WERI-Rb-1 (cell line): ENCODE measurements at regions not wholly inside any gene's neighbourhood (a gene's known extent, or its start where the extent isn't known, plus 50 kb on each side); places are given as distances from the start of the nearest gene placed in this dataset.

Experiments
- DNase-seq: peaks from one replicate; pipeline ENCODE4 v3.0.0-alpha.2; 2020
- H3K27ac ChIP-seq: fragments of 250-450 bp; sonication (Bioruptor Pico); 2 replicates; pipeline ENCODE4 v1.5.1; 2020; ENCODE audit warnings: mild to moderate bottlenecking, moderate library complexity
- H3K27me3 ChIP-seq: fragments of 250-450 bp; sonication (Bioruptor Pico); 2 replicates; pipeline ENCODE4 v1.5.1; 2021; ENCODE audit warnings: mild to moderate bottlenecking, low read depth, moderate library complexity; ENCODE audit not compliant: insufficient read depth, severe bottlenecking
- H3K36me3 ChIP-seq: fragments of 250-450 bp; sonication (Bioruptor Pico); 2 replicates; pipeline ENCODE4 v1.5.1; 2020; ENCODE audit warnings: mild to moderate bottlenecking, moderate library complexity
- H3K4me3 ChIP-seq: 2 replicates; pipeline ENCODE4 v1.5.1; 2011; ENCODE audit warnings: low read depth, mild to moderate bottlenecking, control low read depth, low read length
- H3K9me3 ChIP-seq: fragments of 250-450 bp; sonication (Bioruptor Pico); 2 replicates; pipeline ENCODE4 v1.5.1; 2021; ENCODE audit warnings: mild to moderate bottlenecking, moderate library complexity; ENCODE audit not compliant: severe bottlenecking
- CTCF ChIP-seq: IDR thresholded peaks from 2 replicates; pipeline ENCODE4 v1.5.1; 2011; ENCODE audit warnings: low read depth, mild to moderate bottlenecking, control low read depth, inconsistent platforms, low read length

- no peak for TF ChIP-seq CTCF
- Histone ChIP-seq H3K36me3 (no peaks in the 10 kb centered on the region), H3K27ac (no peak overlapping the region), H3K4me3 (no peak overlapping the region), H3K9me3 (no peaks in the 10 kb centered on the region), H3K27me3 (no peaks in the 10 kb centered on the region)
- DNase-seq = no peak
These were observed 162.5 kb downstream of the C3orf38 start for GRCh38 chr3:88312256-88312655.

- H3K9me3 ChIP-seq = no peaks in the 10 kb centered on the region
These were observed 168.3 kb downstream of the C3orf38 start for GRCh38 chr3:88318067-88318466.

GRCh38 chr3:88321363-88322050, 171.7 kb downstream of the C3orf38 start:
- H3K27ac ChIP-seq = no peak overlapping the region
- no peaks in the 10 kb centered on the region for H3K27me3 ChIP-seq
- H3K4me3 ChIP-seq = no peak overlapping the region
- no peak for TF ChIP-seq CTCF
- H3K9me3 ChIP-seq = no peaks in the 10 kb centered on the region
- no peak for DNase-seq
- no peaks in the 10 kb centered on the region for H3K36me3 ChIP-seq

More at GRCh38 chr3:88318067-88318466, 168.3 kb downstream of the C3orf38 start:
- Histone ChIP-seq H3K36me3 (no peaks in the 10 kb centered on the region), H3K4me3 (no peak overlapping the region), H3K27me3 (no peaks in the 10 kb centered on the region), H3K27ac (no peak overlapping the region)
- TF ChIP-seq CTCF = no peak
- DNase-seq = no peak

- H3K4me3 ChIP-seq = no peak overlapping the region
- no peak for TF ChIP-seq CTCF
- no peak for DNase-seq
- no peaks in the 10 kb centered on the region for H3K36me3 ChIP-seq
- no peak overlapping the region for H3K27ac ChIP-seq
- no peaks in the 10 kb centered on the region for H3K9me3 ChIP-seq
- H3K27me3 ChIP-seq = no peaks in the 10 kb centered on the region
These were observed 175.0 kb downstream of the C3orf38 start for GRCh38 chr3:88324788-88325187.

GRCh38 chr3:88334187-88334868, 184.6 kb downstream of the C3orf38 start:
- Histone ChIP-seq H3K27ac (no peak overlapping the region), H3K4me3 (no peak overlapping the region), H3K9me3 (no peaks in the 10 kb centered on the region), H3K36me3 (no peaks in the 10 kb centered on the region), H3K27me3 (no peaks in the 10 kb centered on the region)
- no peak for DNase-seq
- TF ChIP-seq CTCF = no peak
